Suppressor macrophage treated with lipopolysaccharide for 4 hours (primary cell): ENCODE measurements at regions not wholly inside any gene's neighbourhood (a gene's known extent, or its start where the extent isn't known, plus 50 kb on each side); places are given as distances from the start of the nearest gene placed in this dataset.
A peak's percentile ranks its signal among the peaks of the same experiment; 100 is the strongest.
"Not testable (repeated sequence)": the region's sequence is repeated elsewhere in the genome, so short reads cannot be mapped to it uniquely, and the experiment has no call there.

ENCODE experiments used
- DNase-seq: peaks from one replicate; pipeline ENCODE4 v3.0.0-alpha.2; 2020

GRCh38 chr9:86515221-86515620 is 161.0 kb upstream of the TUT7 start:
- no peak for DNase-seq

GRCh38 chr9:86513429-86513828 is 159.2 kb upstream of the TUT7 start:
- no peak for DNase-seq

GRCh38 chr9:86512929-86513328 is 158.7 kb upstream of the TUT7 start:
- DNase-seq: no peak

GRCh38 chr9:86511614-86512360 is 157.6 kb upstream of the TUT7 start:
- DNase-seq: no peak

GRCh38 chr9:86508208-86508903 is 154.1 kb upstream of the TUT7 start:
- no peak for DNase-seq

GRCh38 chr9:86507212-86507630 is 153.0 kb upstream of the TUT7 start:
- no peak for DNase-seq

- no peak for DNase-seq
These were observed 149.7 kb upstream of the TUT7 start for GRCh38 chr9:86503942-86504341.

- DNase-seq: no peak
These were observed 149.1 kb upstream of the TUT7 start for GRCh38 chr9:86503314-86503713.

- DNase-seq: no peak
These were observed 146.6 kb upstream of the TUT7 start for GRCh38 chr9:86500667-86501435.

GRCh38 chr9:86500031-86500430 is 145.8 kb upstream of the TUT7 start:
- no peak for DNase-seq

GRCh38 chr9:86494644-86495111 is 140.5 kb upstream of the TUT7 start:
- peak; percentile 50 for DNase-seq

GRCh38 chr9:86491468-86492266 is 137.5 kb upstream of the TUT7 start:
- no peak for DNase-seq

- DNase-seq: no peak
These were observed 134.6 kb upstream of the TUT7 start for GRCh38 chr9:86488794-86489193.

GRCh38 chr9:86488345-86488744 is 134.1 kb upstream of the TUT7 start:
- no peak for DNase-seq

- no peak for DNase-seq
These were observed 133.6 kb upstream of the TUT7 start for GRCh38 chr9:86487838-86488233.

GRCh38 chr9:86486891-86487837 is 133.0 kb upstream of the TUT7 start:
- DNase-seq: peak; percentile 61

GRCh38 chr9:86485359-86485758 is 131.1 kb upstream of the TUT7 start:
- peak; percentile 72 for DNase-seq

- no peak for DNase-seq
These were observed 129.3 kb upstream of the TUT7 start for GRCh38 chr9:86483496-86483895.

GRCh38 chr9:86481466-86481865 is 127.3 kb upstream of the TUT7 start:
- DNase-seq: no peak

- not testable (repeated sequence) for DNase-seq
These were observed 121.0 kb upstream of the TUT7 start for GRCh38 chr9:86475255-86475654.

GRCh38 chr9:86471171-86471815 is 117.1 kb upstream of the TUT7 start:
- no peak for DNase-seq
